ENCODE measurements at regions not wholly inside any gene's neighbourhood (a gene's known extent, or its start where the extent isn't known, plus 50 kb on each side); places are given as distances from the start of the nearest gene placed in this dataset.
"Not testable (repeated sequence)": the region's sequence is repeated elsewhere in the genome, so short reads cannot be mapped to it uniquely, and the experiment has no call there.

DNA sequence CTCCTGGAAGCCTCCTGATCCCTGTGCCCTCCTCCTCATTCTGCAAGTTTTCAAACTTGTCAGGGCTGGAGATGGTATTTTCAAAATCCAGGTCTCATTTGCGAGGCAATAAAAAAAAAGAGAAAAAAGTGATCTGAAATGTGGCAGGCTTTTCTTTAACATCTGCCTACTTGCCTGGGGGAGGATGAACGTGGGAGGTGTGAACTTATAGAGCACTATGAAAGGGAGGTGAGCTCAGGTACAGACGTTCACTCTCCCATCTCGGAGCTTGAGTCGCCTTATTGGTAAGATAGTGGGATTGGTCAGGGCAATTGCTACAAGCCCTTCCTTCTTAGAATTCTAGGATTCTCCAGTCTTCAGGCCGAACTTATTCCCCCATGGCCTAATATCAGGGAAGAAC is 104.8 kb upstream of the CADM1 start:
- no peak for DNase-seq

DNA sequence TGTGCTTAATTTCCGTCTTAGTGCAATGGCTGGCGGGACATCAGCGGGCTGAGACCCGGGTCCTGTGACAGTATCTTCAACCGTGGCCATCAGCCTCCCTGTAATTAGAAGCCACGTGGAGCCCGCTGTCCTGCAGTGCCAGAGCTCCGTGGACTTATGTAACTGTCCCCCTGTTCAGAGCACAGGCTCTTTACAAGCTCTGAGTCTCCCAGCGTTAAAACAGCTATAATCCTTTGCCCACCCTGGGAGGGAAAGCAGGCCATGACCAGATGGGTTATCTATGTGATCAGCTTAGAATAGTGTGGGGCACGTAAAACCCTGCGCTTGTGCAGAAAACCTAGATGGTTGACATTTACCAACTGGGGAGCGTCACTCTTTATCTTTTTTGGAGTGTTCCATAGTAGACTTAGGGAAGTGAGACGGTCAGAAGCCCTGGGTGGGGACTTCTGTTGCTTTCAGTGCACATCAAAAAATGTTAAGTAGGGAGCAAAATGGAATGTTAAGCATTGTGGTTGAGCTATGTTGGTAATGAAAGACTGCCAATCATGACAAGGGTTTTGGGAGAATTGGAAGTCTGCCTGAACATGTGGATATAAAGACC is 103.5 kb upstream of the CADM1 start:
- no peak for DNase-seq

DNA sequence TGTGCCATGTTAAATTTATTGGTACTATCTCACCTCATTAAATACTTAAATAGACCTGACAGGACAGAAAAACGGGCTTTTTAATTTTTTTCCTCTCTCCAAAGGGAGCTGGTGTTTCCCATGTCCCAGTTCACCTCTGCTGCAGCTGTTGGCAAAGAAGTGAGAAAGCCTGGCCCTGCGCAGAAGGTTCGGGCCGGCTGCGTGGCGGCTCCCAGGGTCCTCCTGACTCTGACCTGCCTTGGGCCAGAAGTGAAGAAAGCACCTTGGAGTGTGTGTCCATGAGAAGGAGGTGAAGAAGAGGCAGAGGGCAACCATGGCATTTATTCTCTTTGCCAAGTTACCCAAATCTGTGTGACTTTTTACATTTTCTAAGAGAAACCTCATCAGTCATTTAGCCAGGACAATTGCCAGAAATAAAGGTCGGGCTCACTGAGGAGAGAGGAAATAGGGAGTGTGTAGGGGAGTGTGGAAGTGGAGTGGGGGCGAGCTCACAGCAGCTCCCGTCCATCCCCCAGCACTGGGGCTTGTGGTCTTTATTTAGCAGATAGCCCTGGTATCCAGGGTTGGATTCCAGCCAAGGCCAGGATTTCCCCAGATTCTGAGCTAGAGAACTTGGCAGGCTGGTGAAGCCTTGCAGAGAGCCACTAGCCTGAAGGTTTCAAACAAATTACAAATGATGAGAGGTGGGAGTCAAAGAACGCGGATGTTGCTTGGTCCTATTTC is 102.4 kb upstream of the CADM1 start:
- DNase-seq, result no peak

DNA sequence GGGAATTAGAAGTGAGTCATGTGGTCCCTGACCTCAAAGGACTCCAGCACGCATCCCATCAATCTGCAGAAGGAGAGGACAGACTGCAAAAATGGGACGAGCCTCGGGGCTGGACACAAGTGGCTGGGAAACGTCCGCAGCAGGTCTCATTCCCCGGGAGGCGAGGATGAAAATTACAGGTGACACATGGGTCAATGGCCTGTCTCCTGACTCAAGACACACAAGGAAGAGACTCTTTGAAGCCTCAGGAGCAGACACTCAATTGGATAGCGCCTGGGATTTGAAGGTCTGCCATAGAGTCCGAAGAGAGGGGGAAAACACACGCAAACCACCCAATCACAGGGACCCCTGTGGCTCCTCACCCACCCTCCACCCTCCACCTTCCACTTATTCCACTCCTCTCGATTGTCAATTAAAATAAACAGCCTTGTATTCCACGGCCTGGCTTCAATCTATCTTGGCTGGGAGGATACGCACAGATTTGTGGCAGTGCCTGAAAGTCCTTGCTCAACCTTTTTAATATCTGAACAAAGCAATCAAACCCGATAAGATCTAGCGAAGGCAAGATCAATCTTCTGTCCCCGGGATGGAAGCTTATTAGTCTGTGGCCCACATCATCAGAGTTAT is 101.8 kb upstream of the CADM1 start:
- DNase-seq, result no peak

DNA sequence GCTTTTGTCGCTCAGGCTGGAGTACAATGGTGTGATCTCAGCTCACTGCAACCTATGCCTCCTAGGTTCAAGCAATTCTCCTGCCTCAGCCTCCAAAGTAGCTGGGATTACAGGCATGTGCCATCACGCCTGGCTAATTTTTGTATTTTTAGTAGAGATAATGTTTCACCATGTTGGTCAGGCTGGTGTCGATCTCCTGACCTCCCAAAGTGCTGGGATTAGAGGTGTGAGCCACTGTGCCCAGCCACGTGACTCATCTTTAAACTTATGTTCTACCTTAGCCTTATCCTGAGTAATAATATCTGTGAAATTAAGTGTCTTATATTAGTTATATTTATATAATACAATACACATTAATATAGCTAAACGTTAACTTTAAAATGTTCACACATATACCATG is 101.2 kb upstream of the CADM1 start:
- DNase-seq, result not testable (repeated sequence)

DNA sequence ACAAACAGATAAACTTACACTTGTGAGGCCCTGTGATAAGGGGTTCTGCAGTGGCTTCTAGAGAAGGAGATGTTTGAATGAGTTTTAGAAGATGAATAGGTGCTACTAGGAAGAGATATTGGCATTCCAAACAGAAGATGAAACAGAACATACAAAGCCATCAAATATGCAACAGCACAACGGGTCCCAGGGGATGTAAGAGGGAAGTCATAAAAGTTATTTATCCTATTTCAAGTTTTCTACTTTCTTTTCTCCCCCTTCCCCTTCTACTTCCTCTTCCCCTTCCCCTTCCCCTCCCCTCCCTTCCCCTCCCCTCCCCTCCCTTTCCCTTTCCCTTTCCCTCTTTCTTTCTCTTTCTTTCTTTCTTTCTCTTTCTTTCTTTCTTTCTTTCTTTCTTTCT is 94.9 kb upstream of the CADM1 start:
- no peak for DNase-seq

DNA sequence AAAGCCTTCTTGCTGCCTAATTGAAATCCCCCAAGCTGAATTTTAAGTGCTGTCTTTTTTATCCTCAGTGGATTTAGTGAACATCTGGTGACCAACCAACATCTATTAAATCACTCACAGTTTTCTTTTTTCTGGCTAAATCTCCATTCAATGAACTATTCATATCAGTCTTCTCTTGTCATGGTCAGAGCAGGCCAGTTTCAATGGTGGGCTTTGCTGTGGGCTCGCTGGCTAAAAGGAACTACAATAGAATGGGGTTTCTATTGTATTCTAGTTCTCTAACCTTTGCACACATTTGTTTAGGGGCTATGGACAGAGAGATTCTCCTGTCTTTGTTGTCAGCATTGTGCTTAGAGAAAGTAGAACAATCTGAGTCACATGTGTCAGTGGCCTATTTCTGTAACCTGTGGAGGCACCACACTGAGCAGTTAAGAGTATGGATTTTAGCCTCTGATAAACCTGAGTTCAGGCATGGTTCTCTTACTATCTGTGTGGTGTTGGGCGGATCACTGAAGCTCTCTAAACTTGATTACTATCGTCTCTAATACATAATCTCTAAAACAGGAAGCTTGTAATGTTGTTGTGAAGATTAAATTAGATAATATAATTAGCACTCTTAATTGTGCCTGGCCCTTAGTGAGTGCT is 94.2 kb upstream of the CADM1 start:
- no peak for DNase-seq

DNA sequence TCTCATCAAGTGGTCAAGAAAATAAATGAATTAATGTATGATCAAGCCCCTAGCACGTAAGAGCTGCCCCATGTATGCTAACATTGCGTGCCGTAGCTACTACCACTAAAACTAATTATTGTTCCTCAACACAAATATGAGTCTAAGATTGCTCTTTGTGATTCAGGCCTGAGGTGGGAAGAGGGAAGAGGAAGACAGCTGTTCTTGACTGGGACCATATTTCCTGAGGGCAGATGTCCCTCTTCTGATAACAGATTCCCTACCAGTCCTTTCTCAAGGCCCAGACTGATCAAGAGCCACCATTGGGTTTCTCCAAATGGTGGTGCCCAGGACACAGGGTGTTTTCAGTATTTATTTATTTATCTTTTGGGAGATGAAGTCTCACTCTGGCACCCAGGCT is 87.2 kb upstream of the CADM1 start:
- DNase-seq, result no peak

DNA sequence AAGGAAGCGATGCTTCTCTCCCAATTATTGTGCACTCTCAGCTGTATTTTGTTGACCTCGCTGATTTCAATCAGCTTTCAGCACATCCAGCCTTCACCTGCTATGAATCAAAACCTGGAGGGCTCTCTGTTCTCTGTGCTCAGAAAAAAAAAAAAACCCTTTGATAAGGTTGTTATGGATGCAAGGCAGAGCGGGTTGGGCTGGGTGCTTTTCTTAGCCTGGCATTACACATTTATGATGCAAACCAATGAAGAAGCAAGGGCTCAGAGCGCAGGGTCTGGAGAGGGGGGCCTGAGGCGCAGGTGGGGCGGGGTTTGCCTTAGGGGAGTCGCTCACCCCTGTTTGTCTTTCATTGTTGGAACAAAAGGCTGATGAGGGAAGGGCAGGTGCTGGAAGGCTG is 86.0 kb upstream of the CADM1 start:
- DNase-seq, result no peak

DNA sequence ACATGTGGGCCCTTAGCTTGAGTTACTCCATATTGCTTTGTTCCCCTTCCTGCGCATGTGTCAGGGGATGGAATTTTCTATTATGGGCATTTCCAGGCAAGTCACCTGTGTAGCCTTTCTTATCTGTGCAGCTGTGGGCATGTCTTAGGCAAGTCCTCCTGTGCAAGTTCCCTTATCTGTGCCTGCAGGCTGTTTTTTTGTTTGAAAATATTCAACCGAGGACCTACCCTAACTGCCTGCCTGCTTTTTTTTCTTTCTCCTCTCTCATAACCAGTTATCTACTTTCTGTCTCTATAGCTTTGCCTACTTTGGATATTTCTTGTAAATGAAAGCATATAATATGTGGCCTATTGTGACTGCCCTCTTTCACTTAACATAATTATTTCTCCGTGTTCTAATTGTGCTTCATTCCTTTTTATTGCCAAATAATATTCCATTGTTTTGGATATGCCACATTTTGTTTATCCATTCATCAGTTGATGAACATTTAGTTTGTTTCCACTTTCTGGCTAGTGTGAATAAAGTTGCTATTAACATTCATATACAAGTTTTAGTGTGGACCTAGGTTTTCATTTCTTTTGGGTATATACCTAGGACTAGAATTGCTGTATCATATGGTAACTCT is 83.6 kb upstream of the CADM1 start:
- DNase-seq, result no peak

DNA sequence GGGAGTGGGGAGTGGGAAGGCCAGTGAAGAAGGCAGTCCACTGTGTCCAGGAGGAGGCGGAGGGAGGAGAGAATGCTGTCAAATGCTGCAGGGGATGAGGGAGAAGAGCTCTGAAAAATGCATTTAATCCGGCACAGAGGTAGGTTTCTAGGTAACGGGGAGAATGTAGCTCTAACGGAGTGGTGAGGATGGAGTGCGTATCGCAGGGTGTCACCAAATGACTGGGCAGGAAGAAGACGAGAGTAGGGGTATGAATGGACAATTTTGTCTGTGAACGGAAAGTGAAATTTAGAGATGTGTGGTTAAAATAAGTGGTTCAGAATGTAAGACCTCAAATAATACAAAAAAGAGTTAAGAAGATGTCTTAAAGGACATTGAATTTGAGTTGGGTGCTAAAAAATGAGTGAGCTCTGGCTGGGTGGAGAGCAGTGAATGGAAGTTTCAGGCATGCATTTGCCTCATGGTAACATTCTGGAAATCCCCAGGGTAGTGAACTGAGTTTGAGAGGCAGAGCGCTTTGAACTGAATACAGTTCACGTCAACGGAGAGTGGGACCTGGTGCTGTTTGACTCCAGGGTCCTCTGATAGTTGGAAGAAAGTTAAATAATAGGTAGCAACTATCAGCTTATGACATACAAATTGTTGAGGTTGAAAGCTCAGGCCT is 81.3 kb upstream of the CADM1 start:
- no peak for DNase-seq

DNA sequence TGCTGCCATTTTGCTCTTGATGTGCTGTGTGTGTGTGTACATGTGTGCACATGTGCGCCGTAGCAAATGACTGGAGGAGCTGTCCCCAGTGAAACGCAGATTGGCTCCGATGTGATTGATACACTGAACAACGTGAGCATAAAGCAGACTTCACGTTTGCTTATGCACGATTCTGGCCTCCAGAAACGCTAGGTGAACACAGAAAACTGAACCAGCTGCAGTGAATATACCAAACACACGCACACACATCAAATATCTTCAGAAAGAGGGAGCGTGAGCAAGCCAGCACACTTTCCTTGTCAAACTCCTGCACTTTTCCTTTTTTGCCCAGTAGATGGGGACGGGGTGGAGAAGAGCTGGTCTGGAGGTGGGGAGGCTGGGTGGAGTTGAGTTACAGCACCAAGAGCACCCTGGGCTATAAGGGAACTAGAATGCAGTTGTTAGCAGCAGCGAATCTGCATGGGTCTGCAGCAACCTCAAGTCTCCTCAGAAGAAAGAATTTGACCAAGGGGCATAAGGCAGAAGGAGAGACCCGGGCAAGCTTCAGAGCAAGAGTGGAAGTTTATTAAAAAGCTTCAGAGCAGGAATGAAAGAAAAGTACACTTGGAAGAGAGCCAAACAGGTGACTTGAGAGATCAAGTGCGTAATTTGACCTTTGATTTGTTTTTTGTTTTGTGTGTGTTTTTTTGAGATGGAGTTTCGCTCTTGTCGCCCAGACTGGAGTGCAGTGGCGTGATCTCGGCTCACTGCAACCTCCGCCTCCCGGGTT is 77.8 kb upstream of the CADM1 start:
- no peak for DNase-seq

DNA sequence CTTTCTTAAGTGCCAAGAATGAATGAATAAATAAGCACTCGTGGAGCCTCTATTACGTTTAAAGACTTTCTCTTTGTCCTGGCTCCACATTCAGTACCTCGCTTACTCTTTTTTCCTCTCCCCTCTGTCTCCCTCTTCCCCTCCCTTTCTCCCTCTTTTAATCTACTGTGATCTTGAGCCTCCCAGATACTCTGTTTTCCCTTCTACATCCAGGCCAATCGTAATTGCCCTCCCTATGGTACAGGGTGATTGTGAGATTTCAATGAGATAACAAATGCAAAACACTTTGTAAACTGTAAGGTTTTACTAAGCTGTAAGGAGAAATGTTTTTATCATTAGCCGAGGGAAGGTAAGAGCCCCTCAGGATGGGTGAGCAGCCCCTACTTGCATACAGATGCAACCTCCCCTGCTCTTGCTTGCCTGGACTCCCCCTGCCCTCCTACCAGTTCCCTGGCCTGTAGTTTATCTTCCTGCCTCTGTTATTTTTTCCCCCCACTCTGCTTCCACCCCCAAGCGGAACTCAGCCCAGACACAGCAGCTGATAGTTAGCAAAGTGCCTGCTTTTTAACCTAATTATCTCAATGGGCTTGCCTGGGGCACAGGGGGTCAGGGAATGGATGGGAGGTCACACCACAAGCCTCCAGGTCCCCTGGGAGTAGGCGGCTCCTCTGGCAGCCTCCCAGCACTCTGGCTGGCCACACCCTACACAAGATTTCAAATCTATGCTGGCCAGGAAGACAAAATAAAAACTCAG is 76.9 kb upstream of the CADM1 start:
- DNase-seq, result no peak

DNA sequence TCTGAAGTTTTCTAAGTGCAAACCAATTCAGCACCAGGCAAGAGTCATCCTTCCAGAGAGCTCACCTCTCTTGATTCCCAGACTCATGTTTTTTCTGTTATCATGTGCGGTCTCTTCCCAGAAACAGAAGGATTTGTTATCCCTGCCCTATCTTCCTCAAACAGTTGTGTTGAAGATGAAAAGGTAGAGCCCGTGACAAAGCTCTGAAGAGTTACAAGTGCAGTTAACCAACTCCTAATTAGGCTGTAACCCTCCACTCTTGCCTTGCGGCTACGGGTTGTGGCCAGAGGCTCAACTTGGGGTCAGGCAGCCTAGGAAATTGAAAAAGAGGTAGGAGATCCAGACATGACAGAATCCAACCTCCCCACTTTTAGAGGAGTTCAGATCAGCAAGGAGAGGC is 76.2 kb upstream of the CADM1 start:
- DNase-seq, result no peak

DNA sequence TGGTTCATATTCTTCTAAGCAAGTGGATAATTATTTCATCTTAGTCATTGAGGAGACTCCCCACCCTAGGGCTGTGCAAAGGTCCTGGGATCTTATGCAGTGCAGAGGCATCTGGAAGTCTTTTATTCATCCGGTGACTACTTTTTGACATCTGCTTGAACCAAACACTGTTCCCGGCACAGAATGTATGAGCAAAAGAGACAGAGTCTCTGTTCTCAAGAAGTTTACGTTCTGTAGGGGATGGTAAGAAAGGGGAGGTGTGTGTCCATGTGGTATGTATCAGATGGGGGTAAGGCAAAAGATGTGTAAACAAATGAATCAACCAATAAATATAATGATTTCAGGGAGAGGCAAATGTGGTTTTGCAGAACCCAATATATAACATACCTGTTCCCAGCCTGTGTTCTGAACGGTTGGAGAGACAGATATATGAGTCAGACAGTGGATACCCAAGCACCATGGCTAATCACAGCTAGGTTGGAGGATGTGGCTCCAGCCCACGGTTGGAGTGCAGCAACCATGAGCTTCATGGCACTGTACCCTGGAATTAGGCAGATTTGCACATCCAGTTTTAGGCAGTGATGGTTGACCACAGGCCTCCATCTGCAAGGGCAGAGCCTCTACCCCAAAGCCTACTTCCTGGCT is 75.1 kb upstream of the CADM1 start:
- no peak for DNase-seq

DNA sequence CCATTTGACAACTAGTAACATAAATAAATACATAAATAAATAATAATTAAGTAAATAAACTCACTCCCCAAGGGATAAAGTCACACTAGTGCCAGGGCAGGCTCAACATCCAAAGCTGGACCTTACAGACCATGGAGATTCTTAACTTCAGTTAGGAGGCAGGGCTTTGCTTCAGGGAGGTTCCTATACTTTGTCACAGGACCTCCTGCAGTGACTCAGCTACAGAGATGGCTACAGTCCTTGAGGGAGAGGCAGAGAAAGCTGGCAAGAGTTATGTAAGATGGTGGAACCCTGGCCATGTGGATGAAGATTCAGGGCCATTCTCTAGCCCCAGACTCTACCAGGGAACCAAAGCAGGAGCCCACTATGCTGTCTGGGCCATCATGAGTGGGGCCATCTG is 74.1 kb upstream of the CADM1 start:
- no peak for DNase-seq

DNA sequence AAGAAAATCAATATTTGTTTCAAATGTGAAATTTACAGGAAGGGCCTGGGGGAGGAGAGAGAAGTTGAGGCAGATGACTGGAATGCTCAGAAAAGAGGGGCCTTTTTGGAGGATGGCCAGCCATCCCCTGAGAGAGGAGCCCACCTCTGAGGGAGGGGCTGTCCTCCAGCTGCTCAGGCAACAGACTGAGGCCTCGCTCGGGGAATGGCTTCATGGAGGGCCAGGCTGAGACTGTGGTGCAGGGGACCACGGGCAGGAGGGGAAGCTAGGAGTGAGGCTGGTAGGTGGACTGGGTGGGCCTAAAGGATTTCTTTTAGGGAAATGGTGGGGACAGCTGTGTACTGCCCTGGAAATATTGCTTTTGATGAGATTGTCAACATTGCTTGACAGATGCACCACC is 73.5 kb upstream of the CADM1 start:
- no peak for DNase-seq

DNA sequence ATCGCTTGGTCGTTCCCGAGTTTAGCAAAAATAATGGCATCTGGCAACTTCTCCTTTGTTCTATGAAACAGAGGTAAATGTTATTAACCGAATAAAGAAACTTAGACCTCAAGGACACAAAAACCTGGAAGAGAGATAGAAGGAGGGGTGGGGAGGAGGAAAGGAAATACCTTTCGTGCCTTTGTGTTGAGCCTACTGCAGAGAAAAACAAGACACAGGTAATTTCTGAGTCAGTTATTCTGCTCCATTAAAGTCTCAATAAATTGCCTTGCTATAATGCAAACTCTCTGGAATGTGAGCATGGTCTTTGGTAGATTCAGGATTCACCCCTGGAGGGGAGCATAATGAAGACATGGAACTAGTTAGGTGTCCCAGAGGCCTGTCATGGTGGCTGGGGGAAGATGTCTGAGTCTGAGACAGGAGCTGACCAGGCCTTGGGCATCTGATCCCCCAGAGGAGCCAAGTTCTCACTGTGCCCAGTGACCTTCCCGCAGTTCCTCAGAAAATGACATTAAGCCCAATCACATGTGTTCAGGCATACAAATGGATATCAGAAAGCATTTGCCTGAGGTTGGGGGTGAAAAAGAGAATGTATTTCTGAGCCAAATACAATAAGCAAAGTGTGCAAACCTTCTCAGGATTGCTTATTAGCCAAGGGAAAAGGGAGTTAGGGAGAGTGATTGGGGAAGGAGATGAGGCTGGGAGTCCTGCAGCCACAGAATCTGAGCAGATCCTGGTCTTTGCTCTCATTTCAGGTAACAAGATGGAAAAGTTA is 72.6 kb upstream of the CADM1 start:
- no peak for DNase-seq

DNA sequence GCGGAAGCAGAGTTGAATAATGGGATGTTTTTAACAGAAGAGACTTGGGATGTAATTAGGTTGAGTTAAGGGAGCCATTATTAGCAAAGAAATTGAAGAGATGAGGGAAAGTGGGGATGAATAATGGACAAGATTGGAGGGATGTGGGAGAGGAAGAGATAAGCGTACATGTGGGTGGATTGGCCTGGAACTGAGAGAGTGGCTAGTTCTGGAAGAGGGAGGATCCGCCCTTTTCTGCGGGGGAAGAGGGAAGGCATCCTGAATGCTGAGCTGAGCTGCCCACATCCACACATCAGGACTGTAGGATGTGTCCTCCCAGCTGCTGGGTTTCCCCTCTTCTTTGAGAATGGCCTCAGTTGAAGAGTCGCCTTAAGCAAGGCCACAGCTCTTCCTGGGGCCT is 68.3 kb upstream of the CADM1 start:
- no peak for DNase-seq

DNA sequence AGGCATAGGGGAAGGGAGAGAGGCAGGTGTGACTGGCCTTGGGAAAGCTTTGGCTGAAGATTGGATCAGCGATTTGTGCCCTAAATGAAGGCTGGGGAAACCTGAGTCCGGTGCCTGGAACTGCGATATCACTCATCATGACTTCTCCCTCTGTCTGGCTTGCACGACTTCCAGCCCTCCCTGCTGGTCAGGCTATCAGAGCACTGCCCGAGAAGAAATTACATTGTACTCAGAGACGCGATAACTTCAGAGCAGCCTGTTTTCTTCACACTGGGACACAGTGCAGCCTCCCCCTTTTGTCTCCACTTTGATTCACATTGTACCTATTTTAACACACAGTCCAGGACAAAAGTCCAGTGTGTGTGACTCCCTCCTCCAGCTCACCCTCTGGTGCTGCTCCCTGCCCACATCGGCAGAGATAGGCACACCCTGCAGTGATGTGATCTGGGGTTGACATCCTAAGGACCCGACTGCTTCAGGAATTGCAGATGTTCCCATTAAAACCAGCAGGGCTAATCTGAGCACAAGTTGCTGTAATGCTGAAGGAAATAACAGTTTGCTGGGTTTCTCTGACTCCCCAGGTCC is 62.1 kb upstream of the CADM1 start:
- no peak for DNase-seq
